ENCODE measurements at regions not wholly inside any gene's neighbourhood (a gene's known extent, or its start where the extent isn't known, plus 50 kb on each side); places are given as distances from the start of the nearest gene placed in this dataset.
"Not testable (repeated sequence)": the region's sequence is repeated elsewhere in the genome, so short reads cannot be mapped to it uniquely, and the experiment has no call there.

DNA sequence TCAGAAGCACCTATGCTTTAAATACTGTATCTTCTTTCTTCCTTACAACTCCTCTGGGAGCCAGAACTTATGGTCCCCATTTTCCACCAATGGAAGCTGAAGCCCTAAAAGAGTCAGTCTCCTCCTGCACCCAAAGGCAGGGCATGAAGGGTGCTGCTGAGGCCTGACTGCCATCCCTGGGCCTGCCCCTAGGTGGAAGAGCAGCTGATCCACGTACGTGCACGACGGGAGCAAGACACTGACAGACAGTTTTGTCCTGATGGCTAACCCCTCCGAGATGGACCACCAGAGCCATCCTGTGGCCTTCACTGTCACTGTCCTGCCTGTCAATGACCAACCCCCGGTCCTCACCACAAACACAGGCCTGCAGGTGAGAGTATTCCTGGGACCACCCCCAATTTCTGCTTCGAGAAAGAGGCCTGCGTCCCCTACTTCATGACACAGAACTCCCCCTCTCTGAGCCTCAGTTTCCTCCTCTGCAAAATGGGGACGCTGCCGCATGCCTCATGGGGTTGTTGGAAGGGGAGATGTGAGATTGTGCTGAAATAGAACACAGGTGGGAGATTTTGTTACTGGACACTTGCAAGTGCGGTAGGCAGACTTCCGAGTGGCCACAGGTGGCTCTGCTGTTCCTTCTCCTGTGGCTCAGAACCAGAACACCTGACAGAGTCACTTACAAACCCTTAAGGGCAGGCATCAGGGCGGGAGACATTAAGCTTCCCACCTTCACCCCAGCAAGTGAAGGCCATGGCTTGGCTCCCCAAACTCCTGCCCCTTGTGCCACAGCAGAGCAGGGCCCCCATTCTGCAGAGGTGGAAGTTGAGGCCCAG lies 175.4 kb downstream of the TBC1D2B start:
- Histone ChIP-seq H3K36me3 (ENCODE audit: control insufficient read depth, insufficient read depth, low read length) (no peaks in the 10 kb centered on the region), H3K27me3 (ENCODE audit: control insufficient read depth, insufficient read depth, low read length) (no peaks in the 10 kb centered on the region), H3K4me3 (ENCODE audit: low read depth, low read length) (no peak overlapping the region)
- TF ChIP-seq, protein P1, sequence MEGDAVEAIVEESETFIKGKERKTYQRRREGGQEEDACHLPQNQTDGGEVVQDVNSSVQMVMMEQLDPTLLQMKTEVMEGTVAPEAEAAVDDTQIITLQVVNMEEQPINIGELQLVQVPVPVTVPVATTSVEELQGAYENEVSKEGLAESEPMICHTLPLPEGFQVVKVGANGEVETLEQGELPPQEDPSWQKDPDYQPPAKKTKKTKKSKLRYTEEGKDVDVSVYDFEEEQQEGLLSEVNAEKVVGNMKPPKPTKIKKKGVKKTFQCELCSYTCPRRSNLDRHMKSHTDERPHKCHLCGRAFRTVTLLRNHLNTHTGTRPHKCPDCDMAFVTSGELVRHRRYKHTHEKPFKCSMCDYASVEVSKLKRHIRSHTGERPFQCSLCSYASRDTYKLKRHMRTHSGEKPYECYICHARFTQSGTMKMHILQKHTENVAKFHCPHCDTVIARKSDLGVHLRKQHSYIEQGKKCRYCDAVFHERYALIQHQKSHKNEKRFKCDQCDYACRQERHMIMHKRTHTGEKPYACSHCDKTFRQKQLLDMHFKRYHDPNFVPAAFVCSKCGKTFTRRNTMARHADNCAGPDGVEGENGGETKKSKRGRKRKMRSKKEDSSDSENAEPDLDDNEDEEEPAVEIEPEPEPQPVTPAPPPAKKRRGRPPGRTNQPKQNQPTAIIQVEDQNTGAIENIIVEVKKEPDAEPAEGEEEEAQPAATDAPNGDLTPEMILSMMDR (IDR thresholded peaks at IDR 0.05; ENCODE audit: insufficient read depth, low read length, severe bottlenecking) = peak; percentile 18
- no peak for FAIRE-seq
- no peak for DNase-seq (ENCODE audit: low read depth)

- no peak for FAIRE-seq
- no peak overlapping the region for H3K4me3 ChIP-seq (ENCODE audit: low read depth, low read length)
Measured at GRCh38 chr15:77901251-77901881, 176.1 kb downstream of the TBC1D2B start.

DNA sequence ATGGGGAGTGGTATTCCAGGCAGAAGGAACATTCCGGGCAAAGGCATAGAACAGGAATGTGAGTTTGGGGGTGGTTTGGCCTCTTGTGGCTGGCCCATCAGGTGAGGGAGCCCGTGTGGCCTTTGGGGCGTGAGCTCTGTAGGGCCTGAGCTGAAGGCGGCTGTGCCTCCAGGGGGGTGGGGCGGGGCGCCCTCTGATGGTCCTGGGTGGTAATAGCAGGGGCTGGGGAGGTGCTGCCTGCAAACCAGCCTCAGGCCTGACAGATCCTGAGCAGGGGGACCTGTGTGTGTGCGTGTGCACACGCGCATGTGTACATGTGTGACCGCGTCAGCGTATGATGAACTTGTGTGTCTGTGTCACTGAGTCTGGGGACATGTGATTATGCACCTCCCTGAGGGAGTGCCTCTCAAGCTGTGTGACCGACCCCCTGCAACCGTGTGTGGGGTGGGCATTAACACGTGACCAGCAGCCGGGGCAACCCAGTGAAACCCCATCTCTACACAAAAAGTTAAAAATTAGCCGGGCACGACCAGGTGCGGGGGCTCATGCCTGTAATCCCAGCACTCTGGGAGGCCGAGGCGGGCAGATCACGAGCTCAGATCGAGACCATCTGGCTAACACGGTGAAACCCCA lies 177.1 kb downstream of the TBC1D2B start:
- H3K4me3 ChIP-seq (ENCODE audit: low read depth, low read length); FAIRE-seq; H3K36me3 ChIP-seq (ENCODE audit: control insufficient read depth, insufficient read depth, low read length); H3K27me3 ChIP-seq (ENCODE audit: control insufficient read depth, insufficient read depth, low read length); DNase-seq (ENCODE audit: low read depth): not testable (repeated sequence)
- TF ChIP-seq, protein P1 (IDR thresholded peaks at IDR 0.05; ENCODE audit: insufficient read depth, low read length, severe bottlenecking) = peak; percentile 46

More at GRCh38 chr15:77901251-77901881, 176.1 kb downstream of the TBC1D2B start:
- TF ChIP-seq, protein P1 (IDR thresholded peaks at IDR 0.05; ENCODE audit: insufficient read depth, low read length, severe bottlenecking) = no peak
- no peak for DNase-seq (ENCODE audit: low read depth)
- Histone ChIP-seq H3K27me3 (ENCODE audit: control insufficient read depth, insufficient read depth, low read length) (no peaks in the 10 kb centered on the region), H3K36me3 (ENCODE audit: control insufficient read depth, insufficient read depth, low read length) (no peaks in the 10 kb centered on the region)

DNA sequence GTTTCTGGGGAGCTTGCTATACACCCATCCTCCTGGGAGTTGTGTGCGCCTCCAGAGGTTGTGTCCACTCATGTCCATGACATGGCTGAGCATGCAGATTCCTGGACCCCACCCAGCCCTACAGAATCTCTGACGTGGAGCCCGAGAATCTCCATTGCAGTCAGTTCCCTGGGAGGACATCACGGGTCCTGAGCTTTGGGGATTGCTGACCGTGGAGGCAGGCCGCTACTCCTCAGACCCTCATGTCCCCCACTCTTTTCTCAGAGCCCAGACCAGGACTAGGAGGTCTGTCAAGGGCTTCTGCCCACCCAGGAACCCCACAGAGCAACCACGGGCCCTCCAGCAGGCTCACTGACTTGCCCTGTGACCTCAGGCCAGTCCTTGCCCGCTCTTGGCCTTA lies 177.7 kb downstream of the TBC1D2B start:
- H3K27me3 ChIP-seq (ENCODE audit: control insufficient read depth, insufficient read depth, low read length); H3K4me3 ChIP-seq (ENCODE audit: low read depth, low read length); H3K36me3 ChIP-seq (ENCODE audit: control insufficient read depth, insufficient read depth, low read length); DNase-seq (ENCODE audit: low read depth): not testable (repeated sequence)
- FAIRE-seq = peak; percentile 52

DNA sequence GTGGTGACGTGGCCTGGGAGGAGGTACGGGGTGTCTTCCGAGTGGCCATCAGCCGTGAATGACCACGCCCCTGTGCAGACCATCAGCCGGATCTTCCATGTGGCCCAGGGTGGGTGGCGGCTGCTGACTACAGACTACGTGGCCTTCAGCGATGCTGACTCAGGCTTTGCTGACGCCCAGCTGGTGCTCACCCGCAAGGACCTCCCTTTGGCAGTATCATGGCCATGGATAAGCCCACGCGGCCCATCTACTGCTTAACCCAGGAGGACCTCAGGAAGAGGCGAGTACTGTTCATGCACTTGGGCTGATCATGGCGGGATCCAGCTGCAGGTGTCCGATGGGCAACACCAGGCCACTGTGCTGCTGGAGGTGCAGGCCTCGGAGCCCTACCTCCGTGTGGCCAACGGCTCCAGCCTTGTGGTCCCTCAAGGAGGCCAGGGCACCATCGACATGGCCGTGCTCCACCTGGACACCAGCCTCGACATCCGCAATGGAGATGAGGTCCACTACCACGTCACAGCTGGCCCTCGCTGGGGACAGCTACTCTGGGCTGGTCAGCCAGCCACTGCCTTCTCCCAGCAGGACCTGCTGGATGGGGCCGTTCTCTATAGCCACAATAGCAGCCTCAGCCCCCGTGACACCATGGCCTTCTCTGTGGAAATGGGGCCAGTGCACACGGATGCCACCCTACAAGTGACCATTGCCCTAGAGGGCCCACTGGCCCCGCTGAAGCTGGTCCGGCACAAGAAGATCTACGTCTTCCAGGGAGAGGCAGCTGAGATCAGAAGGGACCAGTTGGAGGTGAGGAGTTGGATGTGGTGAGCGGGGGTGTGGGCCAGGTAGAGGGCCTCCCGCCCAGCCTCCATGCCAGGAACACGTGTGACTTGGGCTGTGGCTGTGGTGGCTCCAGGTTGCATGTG lies 178.4 kb downstream of the TBC1D2B start:
- no peaks in the 10 kb centered on the region for H3K36me3 ChIP-seq (ENCODE audit: control insufficient read depth, insufficient read depth, low read length)
- FAIRE-seq (no peak), DNase-seq (ENCODE audit: low read depth) (no peak)
- TF ChIP-seq, protein P1 (IDR thresholded peaks at IDR 0.05; ENCODE audit: insufficient read depth, low read length, severe bottlenecking) = no peak
- no peak overlapping the region for H3K4me3 ChIP-seq (ENCODE audit: low read depth, low read length)
- H3K27me3 ChIP-seq (ENCODE audit: control insufficient read depth, insufficient read depth, low read length) = no peaks in the 10 kb centered on the region
